ENCODE measurements at regions not wholly inside any gene's neighbourhood (a gene's known extent, or its start where the extent isn't known, plus 50 kb on each side); places are given as distances from the start of the nearest gene placed in this dataset.

DNA sequence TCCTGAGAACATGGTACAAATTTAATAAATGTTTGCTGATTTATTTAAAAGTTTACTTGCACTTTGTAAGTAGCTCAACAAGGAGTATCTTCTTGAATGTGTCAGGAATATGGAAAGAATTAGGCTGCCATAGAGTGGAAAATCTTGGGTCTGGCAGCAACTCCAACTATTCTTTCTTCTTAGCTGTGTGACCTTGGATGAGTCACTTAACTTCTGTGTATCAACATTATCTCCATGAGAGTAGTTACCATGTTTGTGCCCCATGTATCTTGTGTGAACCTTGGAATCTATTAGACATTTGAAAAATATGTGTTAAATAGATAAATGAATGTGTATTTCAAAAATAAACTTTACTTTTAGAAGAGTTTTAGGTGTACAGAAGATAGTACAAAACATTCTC lies 348.8 kb downstream of the GBA3 start:
- no peak overlapping the region for H3K4me3 ChIP-seq (ENCODE audit: low read length)
- TF ChIP-seq, protein P1, sequence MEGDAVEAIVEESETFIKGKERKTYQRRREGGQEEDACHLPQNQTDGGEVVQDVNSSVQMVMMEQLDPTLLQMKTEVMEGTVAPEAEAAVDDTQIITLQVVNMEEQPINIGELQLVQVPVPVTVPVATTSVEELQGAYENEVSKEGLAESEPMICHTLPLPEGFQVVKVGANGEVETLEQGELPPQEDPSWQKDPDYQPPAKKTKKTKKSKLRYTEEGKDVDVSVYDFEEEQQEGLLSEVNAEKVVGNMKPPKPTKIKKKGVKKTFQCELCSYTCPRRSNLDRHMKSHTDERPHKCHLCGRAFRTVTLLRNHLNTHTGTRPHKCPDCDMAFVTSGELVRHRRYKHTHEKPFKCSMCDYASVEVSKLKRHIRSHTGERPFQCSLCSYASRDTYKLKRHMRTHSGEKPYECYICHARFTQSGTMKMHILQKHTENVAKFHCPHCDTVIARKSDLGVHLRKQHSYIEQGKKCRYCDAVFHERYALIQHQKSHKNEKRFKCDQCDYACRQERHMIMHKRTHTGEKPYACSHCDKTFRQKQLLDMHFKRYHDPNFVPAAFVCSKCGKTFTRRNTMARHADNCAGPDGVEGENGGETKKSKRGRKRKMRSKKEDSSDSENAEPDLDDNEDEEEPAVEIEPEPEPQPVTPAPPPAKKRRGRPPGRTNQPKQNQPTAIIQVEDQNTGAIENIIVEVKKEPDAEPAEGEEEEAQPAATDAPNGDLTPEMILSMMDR (conservative IDR thresholded peaks at IDR 0.05; ENCODE audit: low read length): no peak
- peak; percentile 28 for DNase-seq (ENCODE audit: low read depth)

DNA sequence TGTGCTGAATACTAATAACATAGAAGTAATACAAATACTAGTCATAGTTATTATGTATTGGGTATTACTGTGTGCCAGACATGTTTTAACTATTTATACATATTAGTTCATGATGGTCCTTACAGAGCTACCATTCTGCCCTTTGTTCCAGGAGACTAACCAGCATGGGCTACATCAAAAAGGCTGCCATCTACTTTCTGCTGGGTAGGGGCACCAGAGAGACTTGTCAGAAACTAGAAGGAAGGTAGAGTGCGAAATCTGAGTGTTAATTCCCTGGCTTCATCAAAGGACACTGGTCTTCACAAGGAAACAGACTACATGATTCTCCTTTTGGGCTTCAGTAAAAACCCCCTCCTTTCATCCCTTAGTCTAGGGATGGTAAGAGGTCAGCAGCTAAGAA lies 347.8 kb downstream of the GBA3 start:
- TF ChIP-seq, protein P1 (conservative IDR thresholded peaks at IDR 0.05; ENCODE audit: low read length): no peak
- no peak overlapping the region for H3K4me3 ChIP-seq (ENCODE audit: low read length)
- DNase-seq (ENCODE audit: low read depth): no peak

DNA sequence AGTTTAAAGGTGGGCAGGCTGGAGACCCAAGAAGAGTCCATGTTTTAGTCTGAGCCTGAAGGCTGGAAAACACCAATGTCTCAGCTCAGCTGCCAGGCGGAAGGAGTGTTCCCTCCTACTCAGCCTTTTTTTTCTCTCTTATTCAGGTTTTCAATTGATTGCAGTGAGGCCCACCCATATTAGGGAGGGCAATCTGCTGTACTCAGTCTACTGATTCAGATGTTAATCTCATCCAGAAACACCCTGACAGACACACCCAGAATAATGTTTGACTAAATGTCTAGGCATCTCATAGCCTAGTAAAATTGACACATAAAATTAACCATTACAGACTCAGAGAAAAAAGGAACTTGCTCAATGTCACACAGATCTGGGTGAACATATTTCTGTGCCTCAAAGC lies 347.1 kb downstream of the GBA3 start:
- DNase-seq (ENCODE audit: low read depth): peak; percentile 19
- H3K4me3 ChIP-seq (ENCODE audit: low read length): no peak overlapping the region
- TF ChIP-seq, protein P1 (conservative IDR thresholded peaks at IDR 0.05; ENCODE audit: low read length): no peak

DNA sequence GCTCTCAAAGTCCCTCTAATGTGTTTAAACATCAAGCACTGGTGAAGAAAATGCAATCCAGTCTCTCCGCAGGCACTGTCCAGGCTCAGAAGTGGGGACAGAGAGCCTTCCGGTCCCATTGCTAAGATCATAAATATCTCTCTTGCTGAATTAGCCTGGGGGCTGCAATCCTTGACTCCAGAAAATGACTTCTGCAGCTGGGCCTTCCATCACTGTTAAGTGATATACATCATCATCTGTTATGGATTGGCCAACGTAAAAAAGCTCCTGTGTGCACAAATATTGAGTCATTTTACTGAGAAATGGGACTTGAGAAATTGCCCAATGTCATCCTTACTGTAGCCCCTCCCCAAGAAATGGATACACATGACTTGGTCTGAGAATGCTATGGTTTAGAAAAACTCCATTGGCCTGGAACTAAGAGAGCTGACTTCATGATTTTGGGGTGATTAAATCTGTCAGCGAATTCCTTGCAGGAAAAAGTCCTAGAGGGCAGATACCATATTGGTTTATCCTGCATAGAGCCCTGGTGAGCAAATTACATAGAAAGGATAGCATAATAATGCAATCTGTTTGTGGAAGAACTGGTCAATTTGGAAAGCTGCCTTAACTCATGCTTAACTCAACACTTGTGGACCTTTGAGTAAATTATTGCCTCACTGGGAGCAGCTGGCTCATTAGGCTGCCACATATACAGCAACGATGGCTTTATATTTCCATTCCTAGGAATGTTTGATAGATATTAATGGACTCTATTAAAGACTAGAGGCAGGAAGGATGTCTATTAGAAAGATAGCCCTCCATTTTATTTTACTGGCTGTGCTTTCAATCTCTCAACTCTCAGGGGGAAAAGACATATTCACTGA lies 346.1 kb downstream of the GBA3 start:
- no peak overlapping the region for H3K4me3 ChIP-seq (ENCODE audit: low read length)
- peak; percentile 29 for DNase-seq (ENCODE audit: low read depth)
- TF ChIP-seq, protein P1 (conservative IDR thresholded peaks at IDR 0.05; ENCODE audit: low read length): no peak

DNA sequence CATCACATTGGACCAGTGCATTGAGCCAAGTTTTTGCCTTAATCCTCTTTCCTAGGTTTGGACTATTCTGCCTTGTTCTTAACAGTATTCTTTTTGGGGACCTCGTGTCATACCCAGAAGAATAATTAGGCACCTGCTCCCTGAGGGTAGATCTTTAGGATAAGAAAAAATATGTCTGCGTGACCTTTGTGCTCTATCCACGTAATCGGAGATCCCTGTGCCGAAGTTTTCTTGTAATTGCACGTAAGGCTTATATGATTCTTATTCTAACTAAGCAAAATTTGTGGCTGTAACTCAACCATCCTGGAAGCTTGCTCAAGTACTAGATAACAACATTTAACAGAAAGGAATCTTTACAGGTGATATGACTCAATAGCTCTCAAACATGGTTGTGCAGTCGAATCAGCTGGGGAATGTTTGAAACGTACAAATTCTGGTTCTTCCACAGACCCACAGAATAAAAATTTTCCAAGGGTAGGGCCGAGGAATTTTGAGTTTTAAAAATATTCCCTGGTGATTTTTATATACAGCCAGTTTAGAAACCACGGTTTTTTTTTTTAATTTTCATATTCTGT lies 344.3 kb downstream of the GBA3 start:
- H3K4me3 ChIP-seq (ENCODE audit: low read length): no peak overlapping the region
- TF ChIP-seq, protein P1 (conservative IDR thresholded peaks at IDR 0.05; ENCODE audit: low read length): no peak
- no peak for DNase-seq (ENCODE audit: low read depth)

DNA sequence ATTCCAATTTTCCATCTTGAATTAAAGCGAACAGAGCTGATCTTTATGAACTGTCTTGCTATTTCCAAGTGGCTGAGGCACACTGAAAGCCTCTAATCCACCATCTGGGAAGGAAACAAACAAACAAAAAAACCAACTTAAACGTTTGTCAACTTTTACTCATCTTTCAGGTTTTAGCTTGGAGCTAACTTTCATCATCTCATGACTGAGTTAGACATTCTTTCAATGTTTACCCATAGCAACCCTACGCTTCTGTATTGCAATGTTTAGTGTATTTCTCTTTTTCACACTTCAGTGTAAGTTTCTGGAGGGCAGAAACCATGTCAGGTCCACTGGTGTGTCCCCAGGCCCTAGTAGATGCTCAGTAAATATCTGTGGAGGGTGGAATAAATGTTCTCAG lies 343.8 kb downstream of the GBA3 start:
- DNase-seq (ENCODE audit: low read depth): peak; percentile 26
- no peak overlapping the region for H3K4me3 ChIP-seq (ENCODE audit: low read length)
- TF ChIP-seq, protein P1 (conservative IDR thresholded peaks at IDR 0.05; ENCODE audit: low read length): no peak

DNA sequence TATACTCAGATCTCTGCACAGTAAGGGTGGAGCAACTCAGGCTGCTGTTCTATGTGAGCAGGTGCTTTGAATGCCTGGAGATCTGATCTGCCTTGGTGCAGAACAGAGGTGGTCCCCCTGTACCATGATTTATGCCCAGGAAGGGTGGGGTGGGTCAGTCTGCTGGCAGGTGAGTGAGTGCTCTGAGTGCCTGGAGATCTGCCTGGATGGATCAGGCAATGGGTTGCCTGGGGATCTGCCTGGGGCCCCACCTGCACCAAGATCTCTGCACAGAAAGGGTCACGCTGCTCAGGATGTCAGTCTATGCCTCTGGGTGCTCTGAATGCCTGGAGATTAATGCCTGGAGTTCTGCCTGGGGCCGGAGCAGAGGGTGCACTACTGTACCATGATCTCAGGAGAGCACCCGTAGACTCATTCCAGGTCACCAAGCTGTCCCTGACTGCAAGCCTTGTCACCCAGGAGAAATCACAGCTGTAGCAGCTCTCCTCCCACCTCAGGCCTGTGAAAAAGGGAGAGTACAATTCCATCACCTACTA lies 342.9 kb downstream of the GBA3 start:
- H3K4me3 ChIP-seq (ENCODE audit: low read length): no peak overlapping the region
- no peak for DNase-seq (ENCODE audit: low read depth)
- TF ChIP-seq, protein P1 (conservative IDR thresholded peaks at IDR 0.05; ENCODE audit: low read length): no peak
